ENCODE measurements at regions not wholly inside any gene's neighbourhood (a gene's known extent, or its start where the extent isn't known, plus 50 kb on each side); places are given as distances from the start of the nearest gene placed in this dataset.

- no peaks in the 10 kb centered on the region for H3K27me3 ChIP-seq (ENCODE audit: control insufficient read depth, insufficient read depth, low read length)
- H3K4me3 ChIP-seq (ENCODE audit: low read depth, low read length): no peak overlapping the region
- no peaks in the 10 kb centered on the region for H3K36me3 ChIP-seq (ENCODE audit: control insufficient read depth, insufficient read depth, low read length)
- FAIRE-seq (no peak), DNase-seq (ENCODE audit: low read depth) (peak; percentile 72)
- no peak for TF ChIP-seq CTCF (IDR thresholded peaks at IDR 0.05; ENCODE audit: insufficient read depth, low read length, severe bottlenecking)
These were observed 181.8 kb upstream of the MCHR2 start for GRCh38 chr6:100175814-100176310.

- Histone ChIP-seq H3K36me3 (ENCODE audit: control insufficient read depth, insufficient read depth, low read length) (no peaks in the 10 kb centered on the region), H3K27me3 (ENCODE audit: control insufficient read depth, insufficient read depth, low read length) (no peaks in the 10 kb centered on the region), H3K4me3 (ENCODE audit: low read depth, low read length) (no peak overlapping the region)
- FAIRE-seq: no peak
- no peak for TF ChIP-seq CTCF (IDR thresholded peaks at IDR 0.05; ENCODE audit: insufficient read depth, low read length, severe bottlenecking)
- no peak for DNase-seq (ENCODE audit: low read depth)
These were observed 179.2 kb upstream of the MCHR2 start for GRCh38 chr6:100173211-100173610.

- no peak for FAIRE-seq
- no peaks in the 10 kb centered on the region for H3K27me3 ChIP-seq (ENCODE audit: control insufficient read depth, insufficient read depth, low read length)
- no peaks in the 10 kb centered on the region for H3K36me3 ChIP-seq (ENCODE audit: control insufficient read depth, insufficient read depth, low read length)
- no peak for TF ChIP-seq CTCF (IDR thresholded peaks at IDR 0.05; ENCODE audit: insufficient read depth, low read length, severe bottlenecking)
- H3K4me3 ChIP-seq (ENCODE audit: low read depth, low read length): no peak overlapping the region
- DNase-seq (ENCODE audit: low read depth): no peak
These were observed 178.3 kb upstream of the MCHR2 start for GRCh38 chr6:100172322-100172713.

GRCh38 chr6:100171533-100172321 lies 177.7 kb upstream of the MCHR2 start:
- FAIRE-seq (no peak), DNase-seq (ENCODE audit: low read depth) (peak; percentile 76)
- H3K4me3 ChIP-seq (ENCODE audit: low read depth, low read length): no peak overlapping the region
- H3K27me3 ChIP-seq (ENCODE audit: control insufficient read depth, insufficient read depth, low read length): no peaks in the 10 kb centered on the region
- H3K36me3 ChIP-seq (ENCODE audit: control insufficient read depth, insufficient read depth, low read length): no peaks in the 10 kb centered on the region
- no peak for TF ChIP-seq CTCF (IDR thresholded peaks at IDR 0.05; ENCODE audit: insufficient read depth, low read length, severe bottlenecking)

DNA sequence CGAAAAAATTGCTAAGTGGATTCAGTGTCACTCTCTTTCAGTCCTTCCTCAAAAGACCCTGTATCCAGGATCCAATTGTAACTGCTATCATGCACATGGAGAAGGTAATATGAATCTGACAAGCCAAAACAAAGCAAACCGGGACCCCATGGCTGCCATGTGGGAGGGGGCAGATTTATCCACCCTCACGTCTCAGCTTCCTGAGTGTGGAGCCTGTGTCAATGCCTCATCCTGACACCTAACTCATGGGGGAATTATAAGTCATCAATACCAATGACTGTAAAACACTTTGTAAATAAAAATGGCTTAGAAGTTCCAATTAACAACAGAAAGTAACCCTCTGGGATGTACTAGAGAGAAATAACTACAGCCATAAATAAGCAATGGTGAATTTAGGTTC lies 174.1 kb upstream of the MCHR2 start:
- FAIRE-seq: no peak
- Histone ChIP-seq H3K4me3 (ENCODE audit: low read depth, low read length) (no peak overlapping the region), H3K27me3 (ENCODE audit: control insufficient read depth, insufficient read depth, low read length) (peaks cover under 1% of the 10 kb centered on the region)

More for the DNA sequence above, 174.1 kb upstream of the MCHR2 start:
- DNase-seq (ENCODE audit: low read depth): no peak
- H3K36me3 ChIP-seq (ENCODE audit: control insufficient read depth, insufficient read depth, low read length): no peaks in the 10 kb centered on the region
- TF ChIP-seq CTCF (IDR thresholded peaks at IDR 0.05; ENCODE audit: insufficient read depth, low read length, severe bottlenecking): no peak

Data from bronchial epithelial cell (primary cell).